ENCODE measurements at regions not wholly inside any gene's neighbourhood (a gene's known extent, or its start where the extent isn't known, plus 50 kb on each side); places are given as distances from the start of the nearest gene placed in this dataset.

- ChIA-PET POLR2A (no interaction called here), CTCF (no interaction called here)
- H3K4me1 Mint-ChIP-seq, result no peaks in the 10 kb centered on the region
- no peaks in the 10 kb centered on the region for H3K27me3 Mint-ChIP-seq
- DNase-seq, result no peak
- H3K27ac Mint-ChIP-seq, result no peak overlapping the region
- TF ChIP-seq CTCF (IDR thresholded peaks at IDR 0.05), result no peak
- H3K4me3 Mint-ChIP-seq, result no peak overlapping the region
- H3K36me3 Mint-ChIP-seq (ENCODE audit: low read depth), result no peaks in the 10 kb centered on the region
- intact Hi-C loops (cut with micrococcal nuclease), result no loop called here
- no peak for ATAC-seq (ENCODE audit: low read depth)
- peaks cover 10% of the 10 kb centered on the region for H3K9me3 Mint-ChIP-seq
These were observed 1217.9 kb downstream of the VRK1 start for GRCh38 chr14:98014851-98015615.

- ChIA-PET CTCF (no interaction called here), POLR2A (no interaction called here)
- ATAC-seq (ENCODE audit: low read depth) (no peak), DNase-seq (no peak)
- H3K4me1 Mint-ChIP-seq, result no peaks in the 10 kb centered on the region
- no peak for TF ChIP-seq CTCF (IDR thresholded peaks at IDR 0.05)
- H3K36me3 Mint-ChIP-seq (ENCODE audit: low read depth), result no peaks in the 10 kb centered on the region
- H3K27ac Mint-ChIP-seq, result no peak overlapping the region
- intact Hi-C loops (cut with micrococcal nuclease), result no loop called here
- no peaks in the 10 kb centered on the region for H3K27me3 Mint-ChIP-seq
- no peak overlapping the region for H3K4me3 Mint-ChIP-seq
- H3K9me3 Mint-ChIP-seq, result peaks cover 11% of the 10 kb centered on the region
These were observed 1218.7 kb downstream of the VRK1 start for GRCh38 chr14:98015921-98016320.

GRCh38 chr14:98018628-98019027 is 1221.4 kb downstream of the VRK1 start:
- Mint-ChIP-seq H3K4me3 (no peak overlapping the region), H3K36me3 (ENCODE audit: low read depth) (no peaks in the 10 kb centered on the region), H3K27me3 (no peaks in the 10 kb centered on the region), H3K9me3 (peaks cover 10% of the 10 kb centered on the region), H3K4me1 (no peaks in the 10 kb centered on the region), H3K27ac (no peak overlapping the region)
- ChIA-PET POLR2A (no interaction called here), CTCF (no interaction called here)
- no peak for DNase-seq
- intact Hi-C loops (cut with micrococcal nuclease), result no loop called here
- no peak for TF ChIP-seq CTCF (IDR thresholded peaks at IDR 0.05)
- ATAC-seq (ENCODE audit: low read depth), result no peak

GRCh38 chr14:98022541-98023520 is 1225.6 kb downstream of the VRK1 start:
- peaks cover 5% of the 10 kb centered on the region for H3K9me3 Mint-ChIP-seq
- H3K27me3 Mint-ChIP-seq, result no peaks in the 10 kb centered on the region
- CTCF ChIA-PET, result no interaction called here
- H3K4me1 Mint-ChIP-seq, result no peaks in the 10 kb centered on the region
- TF ChIP-seq CTCF (IDR thresholded peaks at IDR 0.05), result no peak
- no peak overlapping the region for H3K4me3 Mint-ChIP-seq
- DNase-seq, result no peak
- no peaks in the 10 kb centered on the region for H3K36me3 Mint-ChIP-seq (ENCODE audit: low read depth)
- POLR2A ChIA-PET, result no interaction called here
- no peak overlapping the region for H3K27ac Mint-ChIP-seq
- intact Hi-C loops (cut with micrococcal nuclease), result no loop called here
- ATAC-seq (ENCODE audit: low read depth), result no peak

- no peak for DNase-seq
- Mint-ChIP-seq H3K27ac (no peak overlapping the region), H3K4me3 (no peak overlapping the region), H3K36me3 (ENCODE audit: low read depth) (no peaks in the 10 kb centered on the region), H3K4me1 (no peaks in the 10 kb centered on the region), H3K9me3 (peaks cover 23% of the 10 kb centered on the region), H3K27me3 (no peaks in the 10 kb centered on the region)
- POLR2A ChIA-PET, result no interaction called here
- CTCF ChIA-PET, result no interaction called here
- no peak for ATAC-seq (ENCODE audit: low read depth)
- no peak for TF ChIP-seq CTCF (IDR thresholded peaks at IDR 0.05)
- intact Hi-C loops (cut with micrococcal nuclease), result no loop called here
These were observed 1231.0 kb downstream of the VRK1 start for GRCh38 chr14:98028162-98028561.

Measured in activated B cell treated with CpG ODN at 0.5 μM for 24 hours (primary cell).